Pancreas (tissue), 10 donors: ENCODE measurements at regions not wholly inside any gene's neighbourhood (a gene's known extent, or its start where the extent isn't known, plus 50 kb on each side); places are given as distances from the start of the nearest gene placed in this dataset.

ENCODE experiments used
- ATAC-seq, 4 donors: fragments of 200-7000 bp; cut with Tn5 transposase; one replicate each; pipeline versions ENCODE4 v1.8.0 to v1.9.1; 2020; ENCODE audit warnings: mild to moderate bottlenecking in 4 of 4, moderate library complexity in 4 of 4
- DNase-seq, 6 donors: peaks; one replicate each; pipeline ENCODE4 v3.0.0-alpha.2; 2020
- FAIRE-seq: peaks from 2 replicates; lab custom pipeline; 2012; peaks lifted over from hg19 to GRCh38; lab: Jason Lieb, UNC
- H3K27ac ChIP-seq, 4 donors: fragments of 200-600 bp; sonication (generic); 1 replicate in 3 of 4; 2 replicates in 1 of 4; pipeline versions ENCODE4 v1.5.0 to v1.8.0; 2020
- H3K27me3 ChIP-seq, 4 donors: fragments of 200-600 bp; one replicate each; pipeline ENCODE4 v1.8.0; 2021
- H3K36me3 ChIP-seq, 3 donors: fragments of 200-600 bp; sonication (generic) in 1 of 3; one replicate each; pipeline versions ENCODE4 v1.5.0 to v1.8.0; 2020 to 2021
- H3K4me1 ChIP-seq, 3 donors: fragments of 200-600 bp; one replicate each; pipeline ENCODE4 v1.8.0; 2021
- H3K4me3 ChIP-seq, 4 donors: fragments of 200-600 bp; sonication (generic) in 2 of 4; one replicate each; pipeline versions ENCODE4 v1.5.0 to v1.8.0; 2020 to 2021
- H3K9me3 ChIP-seq, 4 donors: fragments of 200-600 bp; one replicate each; pipeline ENCODE4 v1.8.0; 2021
- CTCF ChIP-seq, 4 donors: fragments of 200-600 bp; sonication (generic) in 3 of 4; IDR thresholded peaks; one replicate each; pipeline versions ENCODE4 v1.5.0 to v1.8.0; 2021; ENCODE audit warnings: antibody characterized with exemption in 4 of 4
- WGBS, 2 donors: extraction: QIAGEN DNeasy Blood & Tissue Kit; methylation state at CpG; one replicate each; pipeline ENCODE4 v1.1.7; 2013; 5-methylcytosine and 5-hydroxymethylcytosine counted together
- intact Hi-C, 3 donors: fragments of 100-400 bp; cut with DNase I; formaldehyde crosslinking; loops; one replicate each; pipeline versions ENCODE4 v1.11.1 to v1.14.2; 2022
- donor health status: healthy with polysubstance abuse.
- donor health status: DM: no; HTN: no; CAD: no; lungs with moderate emphysema.
- donor health status: DM: no; HTN: no; CAD: no.
- donor health status: control.
- donor health status: control.
- donor health status: Bipolar disorder and iron deficiency.
- donor health status: DM: yes; HTN: yes; CAD: no.
- donor health status: DM: no; HTN: no; CAD: no.
- donor health status: DM: no; HTN: no; CAD: no.
- donor health status: DM: yes; HTN: yes; CAD: no.

- Histone ChIP-seq H3K9me3 (no peaks in the 10 kb centered on the region), H3K27ac (no peak overlapping the region), H3K27me3 (peaks cover 0 to 11% (median 0%) of the 10 kb centered on the region in 4 donors), H3K4me1 (no peaks in the 10 kb centered on the region), H3K36me3 (no peaks in the 10 kb centered on the region), H3K4me3 (no peak overlapping the region)
- no peak for DNase-seq
- no peak for ATAC-seq
- WGBS, 2 donors = 52 to 81% methylated on average over 1 of the region's 1 CpG
- no peak for FAIRE-seq
- no peak for TF ChIP-seq CTCF (IDR thresholded peaks at IDR 0.05)
- intact Hi-C loops = no loop called here
Measured at GRCh38 chr20:52447225-52447551, 255.6 kb upstream of the ZFP64 start.

- H3K9me3 ChIP-seq = no peaks in the 10 kb centered on the region
- DNase-seq = no peak
- TF ChIP-seq CTCF (IDR thresholded peaks at IDR 0.05) = no peak
- H3K4me1 ChIP-seq = no peaks in the 10 kb centered on the region
- 72 to 81% methylated on average over 14 of the region's 14 CpGs for WGBS, 2 donors
- no peaks in the 10 kb centered on the region for H3K36me3 ChIP-seq
- H3K27ac ChIP-seq = no peak overlapping the region
- peaks cover 0 to 11% (median 0%) of the 10 kb centered on the region in 4 donors for H3K27me3 ChIP-seq
- no peak for FAIRE-seq
- H3K4me3 ChIP-seq = no peak overlapping the region
- intact Hi-C loops = no loop called here
- ATAC-seq = no peak
Measured at GRCh38 chr20:52446421-52447224, 255.0 kb upstream of the ZFP64 start.

- DNase-seq = no peak
- H3K27ac ChIP-seq = no peak overlapping the region
- H3K27me3 ChIP-seq = peaks cover 0 to 14% (median 0%) of the 10 kb centered on the region in 4 donors
- intact Hi-C loops = no loop called here
- no peaks in the 10 kb centered on the region for H3K4me1 ChIP-seq
- H3K9me3 ChIP-seq = no peaks in the 10 kb centered on the region
- ATAC-seq = no peak
- H3K36me3 ChIP-seq = no peaks in the 10 kb centered on the region
- H3K4me3 ChIP-seq = no peak overlapping the region
- no peak for FAIRE-seq
- WGBS, 2 donors = 39 to 72% methylated on average over 1 of the region's 1 CpG
- TF ChIP-seq CTCF (IDR thresholded peaks at IDR 0.05) = no peak
Measured at GRCh38 chr20:52444455-52444854, 252.9 kb upstream of the ZFP64 start.

- no peak overlapping the region for H3K27ac ChIP-seq
- H3K4me3 ChIP-seq = no peak overlapping the region
Measured at GRCh38 chr20:52443874-52444273, 252.3 kb upstream of the ZFP64 start.

More at GRCh38 chr20:52443874-52444273, 252.3 kb upstream of the ZFP64 start:
- DNase-seq (no peak), FAIRE-seq (no peak), ATAC-seq (no peak)
- H3K4me1 ChIP-seq = no peaks in the 10 kb centered on the region
- intact Hi-C loops = no loop called here
- TF ChIP-seq CTCF (IDR thresholded peaks at IDR 0.05) = no peak
- H3K36me3 ChIP-seq = no peaks in the 10 kb centered on the region
- H3K27me3 ChIP-seq = peaks cover 0 to 20% (median 0%) of the 10 kb centered on the region in 4 donors
- H3K9me3 ChIP-seq = no peaks in the 10 kb centered on the region
